ENCODE measurements at regions not wholly inside any gene's neighbourhood (a gene's known extent, or its start where the extent isn't known, plus 50 kb on each side); places are given as distances from the start of the nearest gene placed in this dataset.

- DNase-seq: no peak
Observed at GRCh38 chr13:31614073-31614472, 125.3 kb upstream of the RXFP2 start.

GRCh38 chr13:31614704-31615103 is 124.6 kb upstream of the RXFP2 start:
- no peak for DNase-seq

GRCh38 chr13:31625115-31625514 is 114.2 kb upstream of the RXFP2 start:
- no peak for DNase-seq

- no peak for DNase-seq
Observed at GRCh38 chr13:31627097-31627845, 112.1 kb upstream of the RXFP2 start.

GRCh38 chr13:31629085-31629780 is 110.1 kb upstream of the RXFP2 start:
- DNase-seq: no peak

GRCh38 chr13:31631071-31631470 is 108.3 kb upstream of the RXFP2 start:
- DNase-seq: no peak

GRCh38 chr13:31631746-31632145 is 107.6 kb upstream of the RXFP2 start:
- no peak for DNase-seq

GRCh38 chr13:31638577-31638976 is 100.7 kb upstream of the RXFP2 start:
- DNase-seq: no peak

GRCh38 chr13:31639443-31640163 is 99.7 kb upstream of the RXFP2 start:
- DNase-seq: no peak

- no peak for DNase-seq
Observed at GRCh38 chr13:31649766-31650165, 89.6 kb upstream of the RXFP2 start.

- DNase-seq: no peak
Observed at GRCh38 chr13:31653730-31654129, 85.6 kb upstream of the RXFP2 start.

GRCh38 chr13:31663880-31664585 is 75.3 kb upstream of the RXFP2 start:
- no peak for DNase-seq

- DNase-seq: no peak
Observed at GRCh38 chr13:31670831-31671617, 68.3 kb upstream of the RXFP2 start.

GRCh38 chr13:31674051-31674450 is 65.3 kb upstream of the RXFP2 start:
- no peak for DNase-seq

- DNase-seq: no peak
Observed at GRCh38 chr13:31675440-31675953, 63.8 kb upstream of the RXFP2 start.

- no peak for DNase-seq
Observed at GRCh38 chr13:31681133-31681532, 58.2 kb upstream of the RXFP2 start.

GRCh38 chr13:31684466-31684865 is 54.9 kb upstream of the RXFP2 start:
- DNase-seq: no peak

GRCh38 chr13:31686670-31687425 is 52.5 kb upstream of the RXFP2 start:
- no peak for DNase-seq
